ENCODE measurements at regions not wholly inside any gene's neighbourhood (a gene's known extent, or its start where the extent isn't known, plus 50 kb on each side); places are given as distances from the start of the nearest gene placed in this dataset.

GRCh38 chr4:131258361-131258760 lies 1890.7 kb upstream of the PCDH10 start:
- TF ChIP-seq GATA2 (IDR thresholded peaks at IDR 0.05; ENCODE audit: low read depth, low read length) = no peak
- no peak for TF ChIP-seq GATA3 (IDR thresholded peaks at IDR 0.05; ENCODE audit: low read depth, low read length)

- no peak for TF ChIP-seq GATA2 (IDR thresholded peaks at IDR 0.05; ENCODE audit: low read depth, low read length)
- no peak for TF ChIP-seq GATA3 (IDR thresholded peaks at IDR 0.05; ENCODE audit: low read depth, low read length)
Measured at GRCh38 chr4:131288441-131288840, 1860.7 kb upstream of the PCDH10 start.

- TF ChIP-seq GATA3 (IDR thresholded peaks at IDR 0.05; ENCODE audit: low read depth, low read length) (no peak), GATA2 (IDR thresholded peaks at IDR 0.05; ENCODE audit: low read depth, low read length) (no peak)
Measured at GRCh38 chr4:131296192-131296591, 1852.9 kb upstream of the PCDH10 start.

DNA sequence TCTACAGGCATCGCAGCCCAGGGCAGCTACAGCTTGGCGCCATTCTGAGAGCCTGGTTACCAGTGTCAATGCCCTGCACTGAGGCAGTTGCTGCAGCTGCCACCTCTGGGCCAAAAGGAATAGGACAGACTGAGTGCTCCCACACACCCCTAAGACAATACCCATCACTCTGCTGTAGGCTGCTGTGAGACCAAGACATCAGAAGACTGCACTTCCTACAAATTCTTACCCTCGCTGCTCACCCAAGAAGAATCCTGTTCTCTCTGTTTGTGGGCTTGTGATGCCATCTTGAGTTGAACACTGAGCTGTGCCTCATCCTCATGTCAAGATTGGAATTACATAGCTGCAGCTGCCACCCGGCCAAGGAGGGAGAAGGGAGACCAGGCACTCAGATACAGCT lies 1847.0 kb upstream of the PCDH10 start:
- TF ChIP-seq GATA3 (IDR thresholded peaks at IDR 0.05; ENCODE audit: low read depth, low read length) (no peak), GATA2 (IDR thresholded peaks at IDR 0.05; ENCODE audit: low read depth, low read length) (no peak)

- no peak for TF ChIP-seq GATA3 (IDR thresholded peaks at IDR 0.05; ENCODE audit: low read depth, low read length)
- TF ChIP-seq GATA2 (IDR thresholded peaks at IDR 0.05; ENCODE audit: low read depth, low read length) = no peak
Measured at GRCh38 chr4:131304686-131305085, 1844.4 kb upstream of the PCDH10 start.

DNA sequence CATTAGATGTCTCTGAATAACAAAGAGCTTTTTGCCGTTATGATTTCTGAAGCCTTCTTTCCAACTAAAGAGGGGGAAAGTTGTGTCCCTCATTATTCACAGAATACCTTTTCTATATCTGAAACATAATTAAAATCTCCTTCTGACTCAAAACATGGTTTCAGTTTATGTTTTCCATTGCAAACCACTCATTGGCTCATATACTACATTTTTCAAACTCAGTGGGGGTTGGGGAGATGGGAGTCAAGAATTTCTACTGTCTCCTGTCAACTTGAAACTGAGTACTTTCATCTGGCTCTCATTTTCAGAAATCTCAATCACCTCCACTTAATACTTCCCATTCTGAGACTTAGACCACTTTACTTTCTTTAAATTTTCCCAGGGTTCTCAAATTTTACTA lies 1839.5 kb upstream of the PCDH10 start:
- no peak for TF ChIP-seq GATA3 (IDR thresholded peaks at IDR 0.05; ENCODE audit: low read depth, low read length)
- TF ChIP-seq GATA2 (IDR thresholded peaks at IDR 0.05; ENCODE audit: low read depth, low read length) = no peak

- TF ChIP-seq GATA2 (IDR thresholded peaks at IDR 0.05; ENCODE audit: low read depth, low read length) (no peak), GATA3 (IDR thresholded peaks at IDR 0.05; ENCODE audit: low read depth, low read length) (no peak)
Measured at GRCh38 chr4:131316086-131316485, 1833.0 kb upstream of the PCDH10 start.

GRCh38 chr4:131337936-131338335 lies 1811.2 kb upstream of the PCDH10 start:
- TF ChIP-seq GATA2 (IDR thresholded peaks at IDR 0.05; ENCODE audit: low read depth, low read length) = no peak
- no peak for TF ChIP-seq GATA3 (IDR thresholded peaks at IDR 0.05; ENCODE audit: low read depth, low read length)

DNA sequence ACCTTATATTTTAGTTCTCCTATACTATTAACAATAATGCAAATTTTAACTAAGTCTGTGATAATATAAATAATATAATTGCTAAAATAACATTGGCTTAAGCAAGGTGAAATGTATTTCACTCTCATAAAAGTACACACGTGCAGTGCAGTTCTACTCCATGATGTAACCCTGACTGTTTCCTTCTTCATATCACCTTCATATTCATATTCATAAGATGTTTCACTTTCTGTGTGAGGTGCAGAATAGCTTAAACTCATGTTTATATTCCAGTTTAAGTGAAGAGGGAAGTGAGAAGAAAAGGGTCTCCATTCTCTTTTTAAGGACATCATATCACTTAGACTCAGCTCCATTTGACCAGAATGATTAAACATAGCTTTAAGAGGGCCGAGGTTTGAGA lies 1810.0 kb upstream of the PCDH10 start:
- no peak for TF ChIP-seq GATA3 (IDR thresholded peaks at IDR 0.05; ENCODE audit: low read depth, low read length)
- no peak for TF ChIP-seq GATA2 (IDR thresholded peaks at IDR 0.05; ENCODE audit: low read depth, low read length)

- TF ChIP-seq GATA3 (IDR thresholded peaks at IDR 0.05; ENCODE audit: low read depth, low read length) (no peak), GATA2 (IDR thresholded peaks at IDR 0.05; ENCODE audit: low read depth, low read length) (no peak)
Measured at GRCh38 chr4:131344761-131345160, 1804.3 kb upstream of the PCDH10 start.

DNA sequence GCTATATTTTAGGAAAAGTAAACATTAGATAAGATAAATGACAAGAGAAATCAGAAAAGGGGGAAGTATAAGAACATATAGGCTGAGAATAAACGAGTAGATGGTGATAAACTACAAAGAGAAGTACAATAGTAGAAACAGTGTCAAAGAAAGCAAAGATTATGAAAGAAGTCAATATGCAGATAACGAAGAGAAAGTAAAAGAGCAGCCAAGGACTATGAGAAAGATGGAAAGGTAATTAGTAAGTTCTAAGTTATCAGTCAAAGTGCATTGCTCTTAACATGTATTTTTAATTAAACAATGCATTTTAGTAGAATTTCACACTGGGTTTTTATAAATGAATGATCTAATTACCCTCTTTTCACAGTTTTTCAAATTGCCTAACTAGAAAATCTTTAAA lies 1801.3 kb upstream of the PCDH10 start:
- TF ChIP-seq GATA2 (IDR thresholded peaks at IDR 0.05; ENCODE audit: low read depth, low read length) (no peak), GATA3 (IDR thresholded peaks at IDR 0.05; ENCODE audit: low read depth, low read length) (no peak)

DNA sequence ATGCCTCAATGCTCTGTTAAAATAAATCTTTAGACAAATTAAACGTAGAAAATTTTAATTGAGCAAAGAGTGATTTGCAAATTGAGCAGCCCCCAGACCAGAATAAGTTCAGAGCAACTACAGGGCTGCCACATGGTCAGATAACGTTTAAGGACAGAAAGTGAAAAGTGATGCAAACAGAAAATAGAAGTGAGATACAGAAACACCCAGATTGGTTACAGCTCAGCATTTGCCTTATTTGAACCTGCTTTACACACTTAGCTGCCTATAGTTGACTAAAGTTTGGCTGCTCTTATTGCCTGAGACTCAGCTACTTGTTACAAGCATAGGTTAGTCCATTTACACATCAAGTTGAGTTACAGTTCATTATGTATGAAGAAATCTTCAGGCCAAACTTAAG lies 1800.8 kb upstream of the PCDH10 start:
- no peak for TF ChIP-seq GATA2 (IDR thresholded peaks at IDR 0.05; ENCODE audit: low read depth, low read length)
- no peak for TF ChIP-seq GATA3 (IDR thresholded peaks at IDR 0.05; ENCODE audit: low read depth, low read length)

DNA sequence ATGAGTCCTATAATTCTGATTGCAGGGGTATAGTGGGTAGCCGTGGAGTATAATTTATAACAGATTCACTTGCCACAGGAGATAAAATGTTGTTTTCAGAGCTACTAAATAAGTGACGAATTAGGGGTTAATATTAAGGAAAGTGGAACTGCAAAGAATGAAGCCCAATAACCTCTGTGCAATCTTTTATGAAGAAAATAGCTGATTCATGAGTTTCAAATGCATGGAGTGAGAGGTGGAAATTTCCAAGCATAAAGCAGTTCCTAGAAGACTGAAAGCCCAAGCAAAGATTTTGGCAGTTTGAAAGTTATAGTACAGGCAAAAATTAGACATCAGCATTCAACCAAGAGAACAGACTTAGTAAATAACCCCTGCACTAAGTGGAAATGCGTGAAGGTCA lies 1782.4 kb upstream of the PCDH10 start:
- TF ChIP-seq GATA3 (IDR thresholded peaks at IDR 0.05; ENCODE audit: low read depth, low read length) (no peak), GATA2 (IDR thresholded peaks at IDR 0.05; ENCODE audit: low read depth, low read length) (no peak)

DNA sequence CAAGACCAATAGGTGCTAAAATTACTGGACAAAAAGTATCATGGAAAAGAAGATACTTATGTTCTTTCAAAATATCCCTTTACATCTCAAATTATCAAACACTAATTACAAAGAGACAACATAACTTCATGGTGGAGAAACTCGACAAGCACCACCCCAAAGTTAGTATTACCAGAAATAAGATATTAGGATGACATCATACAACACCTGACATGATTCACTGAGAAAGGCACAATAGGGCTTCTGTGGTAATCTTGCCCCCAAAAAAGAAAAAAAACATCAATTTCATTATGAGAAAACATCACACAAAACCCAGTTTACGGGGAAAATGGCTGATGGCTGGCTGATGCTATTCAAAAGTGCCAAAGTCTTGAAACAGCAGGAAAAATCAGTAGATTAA lies 1781.7 kb upstream of the PCDH10 start:
- TF ChIP-seq GATA3 (IDR thresholded peaks at IDR 0.05; ENCODE audit: low read depth, low read length) (no peak), GATA2 (IDR thresholded peaks at IDR 0.05; ENCODE audit: low read depth, low read length) (no peak)

DNA sequence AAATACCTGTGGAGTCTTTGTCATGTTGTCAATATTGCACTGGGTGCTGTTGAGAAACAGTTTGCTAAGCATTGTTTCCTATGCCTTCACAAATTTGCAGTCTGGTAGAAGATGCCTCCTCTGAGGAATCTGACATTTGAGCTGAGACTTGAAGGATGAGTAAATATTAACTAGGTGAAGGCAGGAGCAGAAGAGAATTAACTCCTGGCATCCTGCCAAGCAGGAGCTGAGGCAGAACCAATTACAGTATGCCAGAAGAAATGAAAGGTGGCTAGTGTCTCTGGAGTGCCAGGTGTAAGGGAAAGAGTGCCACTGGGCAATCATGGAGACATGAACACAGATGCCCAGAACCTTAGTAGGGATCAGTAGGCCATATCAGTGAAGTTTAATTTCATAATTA lies 1778.2 kb upstream of the PCDH10 start:
- TF ChIP-seq GATA3 (IDR thresholded peaks at IDR 0.05; ENCODE audit: low read depth, low read length) (no peak), GATA2 (IDR thresholded peaks at IDR 0.05; ENCODE audit: low read depth, low read length) (no peak)

DNA sequence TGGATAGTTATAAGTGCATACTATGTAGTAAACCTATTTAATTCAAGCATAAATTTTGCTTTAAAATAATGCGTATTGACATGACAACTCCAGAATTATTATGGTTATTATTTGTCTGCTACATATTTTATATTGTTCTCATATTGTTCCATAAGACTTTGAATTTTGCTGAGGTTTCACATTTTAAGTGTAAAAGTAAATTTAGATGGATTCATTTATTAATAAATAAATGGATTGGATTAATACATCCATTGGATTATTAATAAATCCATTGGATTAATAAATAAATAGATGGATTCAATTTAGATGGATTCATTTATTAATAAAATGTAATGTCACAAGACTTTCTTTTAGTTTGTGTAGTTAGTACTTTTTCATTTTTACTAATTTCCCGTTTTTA lies 1768.0 kb upstream of the PCDH10 start:
- no peak for TF ChIP-seq GATA3 (IDR thresholded peaks at IDR 0.05; ENCODE audit: low read depth, low read length)
- TF ChIP-seq GATA2 (IDR thresholded peaks at IDR 0.05; ENCODE audit: low read depth, low read length) = no peak
